Superior temporal gyrus (tissue), 1 donor: ENCODE measurements at regions not wholly inside any gene's neighbourhood (a gene's known extent, or its start where the extent isn't known, plus 50 kb on each side); places are given as distances from the start of the nearest gene placed in this dataset.

Experiments
- DNase-seq: peaks from one replicate; pipeline ENCODE4 v3.0.0-alpha.2; 2016; ENCODE audit errors: extremely low spot score

DNA sequence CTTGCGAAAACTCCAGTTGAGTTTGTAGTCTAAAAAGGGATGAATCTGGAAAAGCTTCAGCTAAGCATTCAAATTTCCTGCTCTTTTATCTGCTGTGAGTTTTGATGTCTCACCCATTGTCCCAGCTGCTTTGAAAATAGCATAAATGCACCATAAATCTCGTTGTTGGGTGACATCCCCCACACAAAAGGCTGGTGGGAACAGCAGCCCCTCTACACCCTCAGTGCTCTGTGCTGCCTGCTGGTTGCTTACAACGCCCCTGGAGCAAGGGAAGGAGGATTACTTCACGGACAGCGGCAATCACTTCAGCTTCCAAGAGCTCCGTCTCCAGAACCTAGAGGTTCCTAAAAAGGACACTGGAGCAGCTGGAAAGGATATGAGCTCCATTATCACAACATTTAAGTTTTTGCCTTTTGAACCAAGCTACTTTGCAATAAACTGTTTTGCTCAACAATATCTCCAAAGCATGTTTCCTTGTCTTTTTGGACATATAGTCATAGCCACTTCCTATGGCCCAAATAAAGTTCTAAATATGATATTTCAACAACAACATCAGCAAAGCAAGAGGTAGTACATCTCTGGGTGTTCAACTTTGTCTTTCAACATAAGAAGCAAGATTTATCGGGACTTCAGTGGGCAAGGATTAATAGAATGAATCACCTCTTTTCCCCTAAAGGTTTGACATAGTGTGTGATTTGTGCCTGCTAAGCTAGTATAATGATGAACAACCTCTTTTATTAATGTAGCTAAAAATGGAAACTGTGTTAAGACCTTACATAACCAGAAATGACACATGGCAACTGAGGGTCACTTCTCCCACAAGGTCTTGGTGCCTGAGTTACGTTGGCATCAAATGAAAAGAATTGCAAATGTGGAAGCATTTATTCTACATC lies 413.5 kb downstream of the TXNL1 start:
- no peak for DNase-seq

DNA sequence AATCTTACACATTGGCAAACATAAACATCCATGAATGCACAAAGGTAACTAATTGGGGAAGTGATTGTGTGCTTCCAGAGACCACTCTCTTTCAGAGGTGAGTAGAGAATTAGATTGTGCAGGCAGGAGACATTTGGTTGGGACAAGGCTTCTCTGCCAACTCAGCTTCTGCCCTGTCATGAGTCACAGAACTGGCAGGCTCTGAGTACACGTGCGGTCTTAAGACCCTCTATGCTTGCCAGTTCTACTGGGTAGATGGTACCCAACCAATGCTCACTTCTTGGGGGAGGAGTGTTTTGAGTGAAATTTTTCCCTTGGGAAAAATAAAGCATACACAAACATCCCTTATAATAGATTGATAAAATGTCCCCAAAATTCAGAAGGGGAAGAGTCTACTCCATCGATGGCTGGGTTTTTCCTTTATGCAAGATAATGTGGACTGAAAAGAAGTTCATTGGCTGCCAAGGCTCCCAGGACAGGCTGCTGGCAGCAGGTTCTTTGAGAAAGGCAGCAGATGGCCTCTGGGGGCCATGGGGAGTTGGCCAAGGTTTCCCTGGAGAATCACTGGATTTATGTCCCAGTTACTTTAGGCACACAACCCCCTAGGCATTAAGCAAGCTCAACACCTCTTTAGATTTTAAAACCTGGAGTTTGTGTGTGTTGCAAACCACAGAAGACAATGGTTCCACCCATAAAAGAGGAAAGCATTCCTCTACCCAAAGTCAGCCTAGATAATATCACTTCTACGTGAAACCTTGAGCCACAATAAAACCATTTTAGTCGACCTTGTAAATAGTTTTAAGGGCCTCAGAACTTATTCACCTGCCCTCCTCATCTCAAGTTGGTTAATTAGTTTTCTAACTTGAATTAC lies 417.0 kb downstream of the TXNL1 start:
- no peak for DNase-seq

DNA sequence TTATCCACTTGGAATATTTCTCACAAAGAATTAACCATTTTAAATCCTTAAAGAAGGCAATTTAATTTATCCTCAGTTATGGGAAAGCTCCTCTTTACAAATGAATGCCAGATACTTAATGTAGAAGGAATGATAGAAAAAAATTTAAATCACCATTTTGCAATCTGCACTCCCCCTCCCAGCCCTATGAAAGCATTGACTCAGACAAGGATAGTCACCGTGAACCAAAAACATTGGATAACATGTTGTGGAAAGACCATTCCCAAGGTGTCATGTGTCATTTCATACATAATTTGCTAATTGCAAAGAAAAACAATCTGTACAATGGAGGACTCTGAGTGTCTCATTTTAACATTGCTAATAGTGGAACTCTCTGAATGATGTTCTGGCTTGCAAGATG lies 421.0 kb downstream of the TXNL1 start:
- no peak for DNase-seq

DNA sequence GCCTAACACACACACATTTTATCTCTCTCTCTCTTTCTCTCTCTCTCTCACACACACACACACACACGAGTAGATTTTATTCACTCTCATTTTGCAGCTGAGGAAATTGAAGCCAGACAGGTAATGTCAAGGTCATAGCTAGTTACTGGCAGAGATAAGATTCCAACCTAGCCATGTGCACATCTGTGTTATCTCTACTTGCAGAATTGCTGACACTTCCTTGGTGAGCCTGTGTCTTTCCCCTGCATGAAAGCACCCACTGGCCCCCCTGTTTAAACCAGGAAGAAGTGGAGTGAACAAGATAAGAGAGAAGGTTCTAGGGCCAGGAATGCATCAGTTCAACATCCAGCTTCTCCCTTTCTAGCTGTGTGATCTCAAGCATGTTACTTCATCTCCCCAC lies 423.7 kb downstream of the TXNL1 start:
- no peak for DNase-seq

DNA sequence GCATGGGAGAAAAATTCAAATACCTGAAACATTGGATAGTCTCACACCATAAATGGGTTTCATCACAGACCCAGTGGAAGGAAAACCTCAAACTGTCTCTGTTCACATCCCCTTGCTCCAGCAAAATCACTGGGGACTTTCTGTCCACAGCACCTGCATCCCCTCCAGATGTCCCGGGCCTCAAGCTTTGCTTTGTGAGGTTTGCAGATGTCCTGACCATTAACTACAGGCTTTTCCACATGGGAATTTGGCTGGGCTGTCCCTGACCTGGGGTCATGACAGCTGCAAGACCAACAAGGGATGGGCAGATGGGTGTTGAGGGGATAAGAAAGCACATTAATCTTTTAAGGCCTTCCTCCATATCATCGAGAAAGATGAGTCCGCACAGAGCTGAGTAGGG lies 427.9 kb downstream of the TXNL1 start:
- DNase-seq = no peak

DNA sequence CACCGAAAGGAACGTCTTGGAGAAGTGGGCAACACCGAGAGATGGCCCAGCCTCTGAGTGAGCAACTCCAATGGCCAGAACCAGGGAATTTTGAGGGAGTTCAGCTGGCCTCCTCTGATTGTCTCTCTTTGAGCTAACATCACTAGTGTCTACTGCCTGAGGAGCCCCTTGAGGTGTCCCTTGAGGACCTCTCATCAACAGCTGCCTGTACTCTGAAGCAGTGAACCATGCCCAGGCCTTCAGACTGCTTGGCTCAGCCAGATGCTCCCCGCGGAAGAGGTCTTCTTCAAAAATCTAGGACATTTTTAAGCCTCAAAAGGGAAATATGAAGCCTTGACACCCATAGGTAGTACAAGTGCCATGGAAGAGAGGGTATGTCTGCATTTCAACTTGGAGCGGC lies 430.4 kb downstream of the TXNL1 start:
- no peak for DNase-seq

DNA sequence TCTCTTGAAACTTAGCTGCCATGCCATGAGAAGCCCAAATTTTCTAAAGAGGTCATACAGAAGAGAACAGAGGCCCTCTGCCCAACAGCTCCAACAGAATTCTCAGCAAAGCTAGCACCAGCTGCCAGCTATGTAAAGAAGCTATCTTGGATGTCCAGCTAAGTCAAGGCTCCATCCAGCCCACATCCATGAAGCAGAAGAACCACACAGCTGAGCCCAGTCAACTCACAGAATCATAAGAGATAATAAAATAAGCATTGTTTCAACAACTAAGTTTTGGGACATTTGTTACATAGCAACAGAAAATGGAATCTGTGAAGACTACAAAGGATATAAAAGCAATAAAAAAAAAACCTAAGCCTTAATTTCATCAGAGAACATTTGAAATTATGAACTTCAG lies 434.3 kb downstream of the TXNL1 start:
- DNase-seq = no peak

DNA sequence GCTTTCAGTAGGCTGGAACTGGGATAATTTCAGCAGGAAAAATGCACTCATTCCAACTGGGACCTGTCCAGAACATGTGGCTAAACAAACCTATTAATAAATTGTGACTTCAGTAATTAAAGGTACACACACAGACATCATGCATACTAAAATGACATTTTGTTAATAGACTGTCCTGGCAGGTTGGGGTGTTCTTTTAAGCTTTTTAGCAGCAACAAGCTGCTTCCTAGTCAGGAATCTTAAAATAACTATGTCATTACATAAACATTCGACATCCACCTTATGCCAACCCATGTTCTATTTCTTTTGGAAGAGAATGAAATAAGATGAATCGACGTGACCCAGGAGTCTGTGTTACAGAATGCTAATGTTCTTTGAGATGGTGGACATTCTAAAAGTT lies 435.7 kb downstream of the TXNL1 start:
- DNase-seq = no peak

DNA sequence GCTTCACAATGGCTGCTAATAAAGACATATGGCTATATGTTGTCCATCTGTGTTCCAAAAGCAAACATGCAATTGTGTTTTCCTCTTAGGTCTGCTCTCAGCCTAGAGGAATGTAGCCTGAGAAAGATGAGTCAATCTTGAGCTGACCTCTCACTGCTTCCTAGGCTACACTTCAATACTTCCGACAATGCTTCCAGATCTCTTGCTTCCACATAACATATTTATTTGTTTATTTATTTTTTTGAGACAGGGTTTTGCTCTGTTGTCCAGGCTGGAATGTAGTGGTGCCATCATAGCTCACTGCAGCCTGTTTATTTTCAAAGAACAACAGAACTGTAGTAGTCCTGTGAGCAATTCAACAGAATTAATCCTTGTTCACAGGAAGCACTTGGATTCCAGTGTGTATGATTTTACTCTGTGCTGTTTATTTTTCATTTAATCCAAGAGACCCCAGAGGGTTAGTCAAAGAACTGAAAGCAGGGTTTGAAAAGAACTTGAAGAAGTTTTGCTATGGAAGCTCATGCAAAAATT lies 437.9 kb downstream of the TXNL1 start:
- DNase-seq = no peak

DNA sequence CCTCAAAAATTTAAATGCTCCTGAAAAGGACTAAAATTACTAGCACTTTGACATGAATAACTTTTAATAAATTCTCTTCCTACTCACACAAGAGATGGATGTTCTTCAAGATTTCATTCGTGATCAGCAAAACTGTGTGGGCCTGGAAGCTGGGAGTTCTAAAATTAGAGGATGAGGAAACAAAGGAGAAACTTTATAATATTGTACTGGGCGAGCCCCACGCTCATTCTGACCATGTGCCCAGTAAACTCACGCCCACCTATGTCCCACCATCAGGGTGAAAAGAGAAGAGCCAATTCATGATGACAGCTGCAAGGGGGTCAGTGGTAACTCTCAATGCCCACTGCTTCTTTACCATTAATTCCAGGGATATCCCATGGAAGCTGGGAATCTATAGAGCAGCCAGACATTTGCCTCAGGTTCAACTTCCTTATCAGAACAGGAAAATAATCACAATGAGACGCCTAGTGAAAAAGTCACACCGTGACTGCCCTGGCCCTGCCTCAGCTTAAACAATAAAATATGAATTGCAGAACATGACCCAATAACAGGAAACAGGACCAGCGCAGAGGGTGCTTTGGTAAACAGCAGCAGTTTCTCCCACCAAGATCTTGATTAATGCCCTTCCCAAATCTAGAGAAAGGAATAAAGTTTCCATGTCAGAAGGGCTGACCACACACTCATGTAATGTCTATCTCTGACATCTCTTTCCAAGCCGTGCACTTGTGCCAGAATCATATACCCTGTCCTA lies 438.6 kb downstream of the TXNL1 start:
- no peak for DNase-seq

DNA sequence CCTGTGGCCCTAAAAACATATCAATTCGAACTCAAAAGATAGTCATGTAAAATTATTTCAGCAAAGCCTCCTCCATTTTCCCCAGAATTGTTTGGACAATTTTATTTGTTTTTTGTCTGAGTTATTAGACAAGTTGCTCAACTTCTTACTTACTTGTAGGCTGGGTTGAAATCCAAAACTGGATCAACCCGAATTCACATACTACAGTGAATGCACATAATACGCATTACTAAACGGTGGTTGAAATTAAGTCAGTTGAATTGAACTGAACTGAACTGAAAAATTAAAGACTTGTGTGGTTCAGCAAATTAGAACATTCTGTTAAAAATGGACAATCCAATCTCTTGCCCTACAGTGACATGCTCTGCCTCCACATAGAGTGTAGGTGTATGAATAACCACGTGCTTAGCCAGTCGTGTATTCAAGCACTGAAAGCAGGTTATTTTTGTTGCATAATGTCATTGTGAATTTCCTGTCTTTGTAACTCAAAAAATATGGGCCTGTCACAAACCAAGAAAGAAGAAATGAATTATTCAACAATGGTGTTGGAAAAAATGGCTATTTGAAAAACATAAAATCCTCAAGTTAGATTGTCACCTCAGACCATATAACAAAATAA lies 441.0 kb downstream of the TXNL1 start:
- no peak for DNase-seq

DNA sequence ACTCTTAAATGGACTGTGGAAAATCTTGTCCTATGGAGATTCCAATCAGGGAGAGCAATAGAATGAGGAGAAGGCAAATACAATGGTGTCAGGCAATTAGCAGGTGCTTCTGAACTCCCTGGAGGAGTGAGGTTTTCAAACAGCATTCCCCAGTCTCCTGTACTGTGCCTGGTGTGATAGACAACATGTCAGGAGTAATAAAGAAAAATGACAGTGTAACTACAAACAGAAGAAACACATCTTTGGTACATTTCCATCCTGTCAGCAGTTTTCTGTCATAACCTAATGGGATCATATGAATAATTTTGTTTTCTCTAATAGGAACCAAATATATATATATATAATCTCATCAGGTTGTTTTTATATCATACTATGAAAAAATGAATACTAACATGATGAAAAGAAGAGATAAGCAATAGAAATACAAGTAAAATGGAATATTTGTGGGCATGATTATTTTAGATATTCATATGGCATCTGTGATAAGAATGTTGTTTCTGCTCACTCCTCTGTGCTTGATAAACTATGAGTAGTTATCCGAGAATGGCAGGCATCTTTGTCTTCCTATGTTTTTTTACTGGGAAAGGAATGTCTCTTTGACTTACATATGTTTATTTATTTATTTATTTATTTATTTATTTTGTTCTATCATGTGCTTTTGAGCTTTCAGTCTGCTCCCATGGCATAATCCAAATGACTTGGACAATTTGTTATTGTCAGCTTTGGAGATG lies 441.7 kb downstream of the TXNL1 start:
- no peak for DNase-seq

DNA sequence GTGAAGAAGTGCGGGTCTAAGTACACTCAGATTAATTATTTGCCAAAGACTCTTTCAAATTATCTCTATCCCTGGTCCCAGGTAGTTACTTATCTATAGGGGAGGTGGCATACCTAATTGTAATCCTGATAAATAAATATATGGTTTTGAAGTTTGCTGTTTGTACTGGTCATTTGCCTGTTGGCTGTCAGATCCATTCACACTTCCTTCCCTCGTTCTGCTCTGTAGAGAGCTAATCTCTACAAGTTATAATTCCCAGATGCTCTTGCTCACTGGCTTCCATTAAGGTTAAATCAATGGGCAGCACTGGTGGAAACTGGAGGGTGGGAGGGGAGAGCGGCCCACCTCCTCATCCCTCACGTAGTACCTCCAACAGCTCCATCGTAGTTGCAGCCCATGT lies 447.1 kb downstream of the TXNL1 start:
- no peak for DNase-seq

DNA sequence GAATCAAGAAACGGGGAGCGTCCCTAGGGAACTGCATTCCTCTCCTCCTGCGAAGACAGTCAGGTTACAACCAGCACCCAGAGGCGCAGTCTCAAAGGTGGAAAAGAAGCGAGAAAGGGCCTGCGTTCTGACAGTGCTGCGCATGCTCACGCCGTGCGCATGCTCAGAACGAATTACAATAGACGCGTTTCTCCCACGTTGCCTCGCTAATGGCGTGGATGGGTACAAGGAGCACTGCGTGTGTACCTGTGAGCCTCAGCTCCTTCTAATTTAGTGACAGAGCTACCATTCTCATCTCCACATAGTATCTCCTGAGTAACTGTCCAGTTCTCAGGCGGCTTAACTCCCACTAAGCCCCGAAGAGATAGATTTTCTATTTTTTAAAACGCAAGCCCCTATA lies 448.8 kb downstream of the TXNL1 start:
- DNase-seq = no peak

DNA sequence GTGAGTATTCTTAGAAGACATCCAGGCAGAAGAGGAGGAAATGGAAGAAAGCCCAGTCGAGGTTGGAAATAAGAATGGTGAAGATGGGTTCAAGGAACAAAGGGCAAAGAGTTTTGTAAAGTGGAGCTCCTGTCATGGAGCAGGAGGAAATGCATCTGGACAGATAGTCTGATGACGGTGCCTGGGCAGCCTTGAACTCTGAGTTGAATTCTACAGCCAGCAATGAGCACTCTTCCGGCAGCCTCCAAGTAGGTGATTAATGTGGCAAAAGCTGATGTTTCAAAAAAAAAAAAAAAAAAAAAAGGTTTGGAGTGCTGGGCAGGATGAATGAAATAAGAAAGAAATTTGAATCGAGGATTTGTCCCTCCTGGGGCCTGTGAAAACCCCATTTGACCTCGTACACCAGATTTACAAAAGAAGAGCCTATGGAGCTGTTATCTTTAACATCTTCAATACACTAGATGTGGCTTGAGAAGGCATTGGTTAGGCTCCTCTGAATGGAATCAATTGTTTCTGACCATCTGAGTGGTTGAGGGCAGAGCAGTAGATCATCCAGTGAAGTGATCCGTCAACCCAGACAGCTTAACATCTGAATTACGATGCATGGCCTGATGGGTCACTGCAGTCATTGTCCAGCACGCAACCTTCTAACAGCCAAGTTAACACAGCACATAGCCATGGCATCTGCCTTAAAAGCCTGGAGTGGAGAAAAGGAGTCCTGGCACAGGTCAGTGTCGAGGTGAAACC lies 449.7 kb downstream of the TXNL1 start:
- no peak for DNase-seq

DNA sequence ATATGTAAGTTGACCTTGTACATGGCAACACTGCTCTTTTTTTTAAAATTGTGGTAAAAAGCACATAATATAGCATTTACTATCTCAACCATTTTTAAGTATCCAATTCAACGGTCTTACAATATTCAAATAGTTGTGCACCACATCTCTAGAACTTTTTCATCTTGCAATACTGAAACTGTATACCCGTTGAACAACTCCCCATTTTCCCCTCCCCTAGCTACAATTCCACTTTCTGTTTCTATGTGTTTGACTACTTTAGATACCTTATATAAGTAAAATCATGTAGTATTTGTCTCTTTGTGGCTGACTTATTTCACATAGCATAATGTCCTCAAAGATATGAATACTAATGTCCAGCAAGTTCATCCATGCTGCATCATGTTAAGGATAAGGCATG lies 452.1 kb downstream of the TXNL1 start:
- DNase-seq = no peak

DNA sequence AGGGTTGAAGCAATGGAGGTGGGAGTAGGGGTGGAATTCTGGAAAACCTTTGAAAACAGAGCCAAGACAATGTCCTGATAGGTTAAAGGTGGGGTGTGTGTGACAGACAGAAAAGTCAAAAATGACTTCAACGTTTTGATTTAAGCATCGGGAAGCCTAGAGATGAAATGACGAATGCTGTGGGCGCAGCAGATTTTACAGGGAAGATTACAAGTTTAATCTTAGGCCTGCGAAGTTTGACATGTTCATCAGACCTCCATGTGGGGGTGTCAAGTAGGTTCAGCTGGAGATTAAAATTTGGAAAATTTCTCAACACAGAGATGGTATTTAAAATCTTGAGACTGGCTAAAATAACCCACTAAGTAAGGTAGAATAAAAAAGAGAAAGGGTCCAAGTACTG lies 453.3 kb downstream of the TXNL1 start:
- DNase-seq = no peak

DNA sequence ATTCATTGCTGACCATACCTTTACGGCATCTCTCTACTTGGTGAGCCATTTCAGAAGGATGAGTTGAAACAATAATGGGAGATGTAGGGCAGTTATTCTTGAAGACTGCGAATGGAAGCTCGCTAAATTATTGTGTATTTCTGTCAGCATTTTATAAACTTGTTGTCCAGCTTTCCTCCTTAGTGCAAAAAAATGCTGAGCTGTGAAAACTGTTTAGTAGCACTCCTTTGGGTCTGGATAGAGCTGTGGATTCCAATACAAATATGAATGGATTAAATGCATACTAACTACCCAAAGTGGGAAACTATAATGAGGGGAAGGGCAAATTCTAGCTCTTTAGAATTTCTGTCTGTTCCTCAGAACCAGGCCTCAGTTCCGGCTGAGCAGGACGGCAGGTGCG lies 461.6 kb downstream of the TXNL1 start:
- no peak for DNase-seq

DNA sequence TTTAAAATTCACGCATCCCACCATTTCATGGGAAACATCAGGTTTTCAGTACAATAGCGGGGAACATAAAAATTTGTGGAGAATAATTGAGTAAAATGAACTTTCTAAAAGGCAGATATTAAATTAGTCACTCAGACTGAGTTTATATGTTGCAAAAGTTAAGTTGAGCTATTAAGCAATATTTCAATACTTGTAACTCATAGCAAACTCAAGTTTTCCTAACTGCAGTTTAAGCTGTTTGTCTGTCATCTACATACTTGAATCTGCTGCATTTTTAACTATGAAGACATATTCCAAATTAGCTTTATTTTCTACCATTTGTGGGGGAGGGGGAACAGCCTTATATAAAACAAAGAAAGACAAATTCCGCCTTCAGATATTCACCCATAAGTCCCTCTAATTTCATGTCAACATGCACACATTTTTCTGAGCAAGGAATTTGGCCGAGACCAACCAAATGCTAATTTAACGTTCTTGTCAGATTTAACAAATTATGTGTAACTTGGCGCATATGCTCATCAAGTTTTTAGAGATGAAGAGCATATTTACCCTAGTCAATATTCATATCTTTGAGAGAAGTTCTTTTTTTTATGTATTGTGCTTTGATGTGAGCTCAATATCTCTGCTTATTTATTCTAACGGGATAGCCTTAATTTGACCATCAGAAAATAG lies 462.9 kb downstream of the TXNL1 start:
- no peak for DNase-seq
